HepG2 (cell line): ENCODE measurements at regions not wholly inside any gene's neighbourhood (a gene's known extent, or its start where the extent isn't known, plus 50 kb on each side); places are given as distances from the start of the nearest gene placed in this dataset.

Experiments
- ATAC-seq: fragments of 200-7000 bp; cut with Tn5 transposase; 3 replicates; pipeline ENCODE4 v1.9.1; 2020; ENCODE audit warnings: mild to moderate bottlenecking, moderate library complexity
- BruUV-seq: library from RNA; stranded (reverse); fragments of 400-500 nt; replicated peaks from 2 replicates; lab custom pipeline; 2021; lab: Mats Ljungman, UMichigan
- CTCF ChIA-PET: fragments of 300-600 bp; formaldehyde crosslinking; extraction: SDS; loops from one replicate; lab custom pipeline; 2021; ENCODE audit warnings: low total read pairs, inconsistent platforms, low intra/inter-chr PET ratio; lab: Yijun Ruan, JAX
- POLR2A ChIA-PET: fragments of 350-600 bp; sonication (Branson Sonifier 250); formaldehyde crosslinking; loops from one replicate; lab custom pipeline; 2020; ENCODE audit warnings: antibody characterized with exemption, inconsistent platforms; lab: Yijun Ruan, JAX
- DNase-seq: peaks from one replicate; pipeline ENCODE4 v3.0.0-alpha.2; 2015; ENCODE audit warnings: low spot score
- FAIRE-seq: peaks from 3 replicates; lab custom pipeline; 2011; peaks lifted over from hg19 to GRCh38; lab: Jason Lieb, UNC
- H2AFZ ChIP-seq: one replicate; pipeline ENCODE4 v1.6.1; 2011; ENCODE audit warnings: low read length, inconsistent platforms
- H3K27ac ChIP-seq: fragments of 300-600 bp; 3 replicates; pipeline ENCODE4 v1.8.0; 2011; ENCODE audit warnings: mixed run types, mild to moderate bottlenecking, mixed read lengths, low read length, inconsistent platforms; ENCODE audit not compliant: insufficient read depth; ENCODE audit errors: extremely low read length
- H3K27me3 ChIP-seq, 2 experiments: fragments of 200-600 bp in 1 of 2; 2 replicates in 1 of 2; 3 replicates in 1 of 2; pipeline versions ENCODE4 v1.6.0 to v1.8.0; 2011; ENCODE audit warnings: low read length in 2 of 2, mild to moderate bottlenecking in 2 of 2, moderate library complexity in 2 of 2, inconsistent platforms in 1 of 2; ENCODE audit not compliant: insufficient read depth in 2 of 2, control insufficient read depth in 1 of 2
- H3K36me3 ChIP-seq, 2 experiments: fragments of 200-600 bp in 1 of 2; replicated peaks in 1 of 2; 2 replicates in 1 of 2; 3 replicates in 1 of 2; pipeline versions ENCODE4 v1.5.1 to v1.8.0; 2011; ENCODE audit warnings: low read length in 2 of 2, inconsistent platforms in 1 of 2; ENCODE audit not compliant: insufficient read depth in 2 of 2, control insufficient read depth in 1 of 2
- H3K4me1 ChIP-seq: 2 replicates; pipeline ENCODE4 v1.5.1; 2012; ENCODE audit warnings: low read length, inconsistent platforms; ENCODE audit not compliant: insufficient read depth
- H3K4me2 ChIP-seq: 2 replicates; pipeline ENCODE4 v1.6.0; 2011; ENCODE audit warnings: low read depth, low read length, inconsistent platforms
- H3K4me3 ChIP-seq, 3 experiments: fragments of 200-600 bp in 1 of 3; sonication (generic), shearing (Covaris generic) in 1 of 3; replicated peaks in 1 of 3; 2 replicates each; pipeline ENCODE4 v1.5.1; 2011 to 2016; ENCODE audit warnings: low read length in 3 of 3, inconsistent platforms in 2 of 3, low read depth in 2 of 3, mild to moderate bottlenecking in 2 of 3, control low read depth in 1 of 3, mixed read lengths in 1 of 3; ENCODE audit not compliant: insufficient read depth in 1 of 3
- H3K79me2 ChIP-seq: one replicate; pipeline ENCODE4 v1.6.1; 2011; ENCODE audit warnings: low read length, inconsistent platforms; ENCODE audit not compliant: insufficient read depth
- H3K9ac ChIP-seq: 2 replicates; pipeline ENCODE4 v1.6.0; 2011; ENCODE audit warnings: mild to moderate bottlenecking, low read depth, low read length, inconsistent platforms; ENCODE audit not compliant: insufficient read depth
- H3K9me3 ChIP-seq: 2 replicates; pipeline ENCODE4 v1.5.1; 2012; ENCODE audit warnings: mild to moderate bottlenecking, low read length
- H4K20me1 ChIP-seq: 2 replicates; pipeline ENCODE4 v1.6.0; 2011; ENCODE audit warnings: inconsistent platforms, mild to moderate bottlenecking, low read length, moderate library complexity; ENCODE audit not compliant: insufficient read depth
- HNRNPH1 ChIP-seq: fragments of 200-400 bp; formaldehyde crosslinking; optimal IDR thresholded peaks from 2 replicates; pipeline ENCODE3; 2017; ENCODE audit warnings: mild to moderate bottlenecking, low read depth, low read length
- HNRNPK ChIP-seq: fragments of 200-400 bp; formaldehyde crosslinking; IDR thresholded peaks from 2 replicates; pipeline ENCODE4 v1.6.1; 2018; ENCODE audit warnings: low read length, low read depth, moderate library complexity, mild to moderate bottlenecking; ENCODE audit not compliant: poor library complexity, severe bottlenecking
- MED13 ChIP-seq: sonication (generic); formaldehyde crosslinking; IDR thresholded peaks from 2 replicates; pipeline ENCODE4 v1.5.0; 2020; ENCODE audit warnings: missing genetic modification reagents
- NFE2 ChIP-seq: sonication (generic); formaldehyde crosslinking; IDR thresholded peaks from 2 replicates; pipeline ENCODE4 v1.4.0; 2020; ENCODE audit warnings: missing genetic modification reagents
- NFYB ChIP-seq: sonication (generic); formaldehyde crosslinking; IDR thresholded peaks from 2 replicates; pipeline ENCODE4 v1.4.0; 2020; ENCODE audit warnings: missing genetic modification reagents
- ZC3H13 ChIP-seq: sonication (generic); formaldehyde crosslinking; IDR thresholded peaks from 2 replicates; pipeline ENCODE4 v1.8.1; 2023; ENCODE audit warnings: mild to moderate bottlenecking, missing genetic modification reagents, moderate library complexity
- ZKSCAN1 ChIP-seq: fragments of 150-350 bp; IDR thresholded peaks from 2 replicates; pipeline ENCODE4 v1.6.1; 2014; ENCODE audit warnings: low read length
- ZNF446 ChIP-seq: sonication (generic); formaldehyde crosslinking; IDR thresholded peaks from 2 replicates; pipeline ENCODE4 v1.5.0; 2020; ENCODE audit warnings: mild to moderate bottlenecking, missing genetic modification reagents
- ZNF768 ChIP-seq: sonication (generic); formaldehyde crosslinking; IDR thresholded peaks from 2 replicates; pipeline ENCODE4 v1.4.0; 2020; ENCODE audit warnings: missing genetic modification reagents
- ZNF788 ChIP-seq: sonication (generic); formaldehyde crosslinking; IDR thresholded peaks from 2 replicates; pipeline ENCODE4 v1.5.0; 2020; ENCODE audit warnings: mild to moderate bottlenecking, missing genetic modification reagents, borderline replicate concordance
- WGBS: methylation state at CpG from one replicate; pipeline ENCODE4 v1.1.6; 2017; ENCODE audit warnings: low lambda C conversion rate; 5-methylcytosine and 5-hydroxymethylcytosine counted together
- in situ Hi-C: cut with HindIII; loops from 2 replicates; pipeline ENCODE4 v1.10.0; 2017; ENCODE audit warnings: low pct_unique_long_range_greater_than_20kb; ENCODE audit not compliant: extremely low pct_ligation_motif_present
- intact Hi-C: fragments of 100-400 bp; cut with micrococcal nuclease; formaldehyde crosslinking; loops from one replicate; pipeline ENCODE4 v1.10.0; 2022; ENCODE audit not compliant: unreplicated experiment
- TF ChIP-seq, protein P1 (sequence below): IDR thresholded peaks from 2 replicates; pipeline ENCODE4 v1.6.1; 2016; ENCODE audit warnings: control low read depth
- TF ChIP-seq, protein P2 (sequence below): sonication (generic); formaldehyde crosslinking; IDR thresholded peaks from 2 replicates; pipeline ENCODE4 v1.5.0; 2020; ENCODE audit warnings: mild to moderate bottlenecking, missing genetic modification reagents, borderline replicate concordance
- TF ChIP-seq, protein P3 (sequence below), 2 experiments: sonication (generic) in 1 of 2; formaldehyde crosslinking in 1 of 2; IDR thresholded peaks; 2 replicates each; pipeline versions ENCODE4 v1.5.1 to v1.6.1; 2011 to 2020; ENCODE audit warnings: borderline replicate concordance in 1 of 2, low read depth in 1 of 2, low read length in 1 of 2, mild to moderate bottlenecking in 1 of 2, missing genetic modification reagents in 1 of 2, moderate library complexity in 1 of 2
- TF ChIP-seq, protein P4 (sequence below): sonication (generic); formaldehyde crosslinking; IDR thresholded peaks from 2 replicates; pipeline ENCODE4 v1.4.0; 2020; ENCODE audit warnings: missing genetic modification reagents, borderline replicate concordance
- TF ChIP-seq, protein P5 (sequence below): IDR thresholded peaks from 2 replicates; pipeline ENCODE4 v1.6.1; 2016; ENCODE audit warnings: low read depth, borderline replicate concordance

DNA sequence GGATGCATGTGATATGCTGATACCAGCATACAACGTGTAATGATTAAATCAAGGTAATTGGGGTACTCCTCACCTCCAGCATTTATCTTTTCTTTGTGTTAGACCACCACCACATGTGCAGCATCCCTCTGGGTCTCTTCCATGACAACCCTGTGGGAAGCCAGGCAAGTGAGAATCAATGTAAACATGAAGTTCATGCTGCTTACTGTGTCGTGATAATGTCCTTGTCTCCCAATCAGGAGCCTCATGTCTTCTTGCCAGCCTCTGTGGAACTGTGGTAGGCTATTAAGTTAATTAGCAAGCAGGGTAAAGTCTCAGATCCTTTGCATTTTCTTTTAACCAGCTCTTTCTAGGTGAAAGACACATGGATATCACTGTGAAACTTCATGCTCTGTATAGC is 126.7 kb downstream of the TES start:
- CTCF ChIA-PET = no interaction called here
- TF ChIP-seq MED13 (no peak), ZC3H13 (CRISPR knock-in tag) (no peak), HNRNPK (no peak), HNRNPH1 (no peak), ZNF446 (CRISPR knock-in tag) (no peak), ZNF768 (no peak), ZKSCAN1 (no peak), NFE2 (no peak), ZNF788 (no peak), NFYB (CRISPR knock-in tag) (no peak)
- TF ChIP-seq, protein P1, sequence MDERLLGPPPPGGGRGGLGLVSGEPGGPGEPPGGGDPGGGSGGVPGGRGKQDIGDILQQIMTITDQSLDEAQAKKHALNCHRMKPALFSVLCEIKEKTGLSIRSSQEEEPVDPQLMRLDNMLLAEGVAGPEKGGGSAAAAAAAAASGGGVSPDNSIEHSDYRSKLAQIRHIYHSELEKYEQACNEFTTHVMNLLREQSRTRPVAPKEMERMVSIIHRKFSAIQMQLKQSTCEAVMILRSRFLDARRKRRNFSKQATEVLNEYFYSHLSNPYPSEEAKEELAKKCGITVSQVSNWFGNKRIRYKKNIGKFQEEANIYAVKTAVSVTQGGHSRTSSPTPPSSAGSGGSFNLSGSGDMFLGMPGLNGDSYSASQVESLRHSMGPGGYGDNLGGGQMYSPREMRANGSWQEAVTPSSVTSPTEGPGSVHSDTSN (CRISPR knock-in tag) = no peak
- TF ChIP-seq, protein P2, sequence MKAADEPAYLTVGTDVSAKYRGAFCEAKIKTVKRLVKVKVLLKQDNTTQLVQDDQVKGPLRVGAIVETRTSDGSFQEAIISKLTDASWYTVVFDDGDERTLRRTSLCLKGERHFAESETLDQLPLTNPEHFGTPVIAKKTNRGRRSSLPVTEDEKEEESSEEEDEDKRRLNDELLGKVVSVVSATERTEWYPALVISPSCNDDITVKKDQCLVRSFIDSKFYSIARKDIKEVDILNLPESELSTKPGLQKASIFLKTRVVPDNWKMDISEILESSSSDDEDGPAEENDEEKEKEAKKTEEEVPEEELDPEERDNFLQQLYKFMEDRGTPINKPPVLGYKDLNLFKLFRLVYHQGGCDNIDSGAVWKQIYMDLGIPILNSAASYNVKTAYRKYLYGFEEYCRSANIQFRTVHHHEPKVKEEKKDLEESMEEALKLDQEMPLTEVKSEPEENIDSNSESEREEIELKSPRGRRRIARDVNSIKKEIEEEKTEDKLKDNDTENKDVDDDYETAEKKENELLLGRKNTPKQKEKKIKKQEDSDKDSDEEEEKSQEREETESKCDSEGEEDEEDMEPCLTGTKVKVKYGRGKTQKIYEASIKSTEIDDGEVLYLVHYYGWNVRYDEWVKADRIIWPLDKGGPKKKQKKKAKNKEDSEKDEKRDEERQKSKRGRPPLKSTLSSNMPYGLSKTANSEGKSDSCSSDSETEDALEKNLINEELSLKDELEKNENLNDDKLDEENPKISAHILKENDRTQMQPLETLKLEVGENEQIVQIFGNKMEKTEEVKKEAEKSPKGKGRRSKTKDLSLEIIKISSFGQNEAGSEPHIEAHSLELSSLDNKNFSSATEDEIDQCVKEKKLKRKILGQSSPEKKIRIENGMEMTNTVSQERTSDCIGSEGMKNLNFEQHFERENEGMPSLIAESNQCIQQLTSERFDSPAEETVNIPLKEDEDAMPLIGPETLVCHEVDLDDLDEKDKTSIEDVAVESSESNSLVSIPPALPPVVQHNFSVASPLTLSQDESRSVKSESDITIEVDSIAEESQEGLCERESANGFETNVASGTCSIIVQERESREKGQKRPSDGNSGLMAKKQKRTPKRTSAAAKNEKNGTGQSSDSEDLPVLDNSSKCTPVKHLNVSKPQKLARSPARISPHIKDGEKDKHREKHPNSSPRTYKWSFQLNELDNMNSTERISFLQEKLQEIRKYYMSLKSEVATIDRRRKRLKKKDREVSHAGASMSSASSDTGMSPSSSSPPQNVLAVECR (CRISPR knock-in tag) = no peak
- TF ChIP-seq, protein P3, sequence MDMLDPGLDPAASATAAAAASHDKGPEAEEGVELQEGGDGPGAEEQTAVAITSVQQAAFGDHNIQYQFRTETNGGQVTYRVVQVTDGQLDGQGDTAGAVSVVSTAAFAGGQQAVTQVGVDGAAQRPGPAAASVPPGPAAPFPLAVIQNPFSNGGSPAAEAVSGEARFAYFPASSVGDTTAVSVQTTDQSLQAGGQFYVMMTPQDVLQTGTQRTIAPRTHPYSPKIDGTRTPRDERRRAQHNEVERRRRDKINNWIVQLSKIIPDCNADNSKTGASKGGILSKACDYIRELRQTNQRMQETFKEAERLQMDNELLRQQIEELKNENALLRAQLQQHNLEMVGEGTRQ (IDR thresholded peaks at IDR 0.05; ENCODE audit: low read depth, low read length) = no peak
- TF ChIP-seq, protein P3 (CRISPR knock-in tag; IDR thresholded peaks at IDR 0.05; ENCODE audit: borderline replicate concordance) = no peak
- TF ChIP-seq, protein P4, sequence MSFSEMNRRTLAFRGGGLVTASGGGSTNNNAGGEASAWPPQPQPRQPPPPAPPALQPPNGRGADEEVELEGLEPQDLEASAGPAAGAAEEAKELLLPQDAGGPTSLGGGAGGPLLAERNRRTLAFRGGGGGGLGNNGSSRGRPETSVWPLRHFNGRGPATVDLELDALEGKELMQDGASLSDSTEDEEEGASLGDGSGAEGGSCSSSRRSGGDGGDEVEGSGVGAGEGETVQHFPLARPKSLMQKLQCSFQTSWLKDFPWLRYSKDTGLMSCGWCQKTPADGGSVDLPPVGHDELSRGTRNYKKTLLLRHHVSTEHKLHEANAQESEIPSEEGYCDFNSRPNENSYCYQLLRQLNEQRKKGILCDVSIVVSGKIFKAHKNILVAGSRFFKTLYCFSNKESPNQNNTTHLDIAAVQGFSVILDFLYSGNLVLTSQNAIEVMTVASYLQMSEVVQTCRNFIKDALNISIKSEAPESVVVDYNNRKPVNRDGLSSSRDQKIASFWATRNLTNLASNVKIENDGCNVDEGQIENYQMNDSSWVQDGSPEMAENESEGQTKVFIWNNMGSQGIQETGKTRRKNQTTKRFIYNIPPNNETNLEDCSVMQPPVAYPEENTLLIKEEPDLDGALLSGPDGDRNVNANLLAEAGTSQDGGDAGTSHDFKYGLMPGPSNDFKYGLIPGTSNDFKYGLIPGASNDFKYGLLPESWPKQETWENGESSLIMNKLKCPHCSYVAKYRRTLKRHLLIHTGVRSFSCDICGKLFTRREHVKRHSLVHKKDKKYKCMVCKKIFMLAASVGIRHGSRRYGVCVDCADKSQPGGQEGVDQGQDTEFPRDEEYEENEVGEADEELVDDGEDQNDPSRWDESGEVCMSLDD (CRISPR knock-in tag) = no peak
- TF ChIP-seq, protein P5, sequence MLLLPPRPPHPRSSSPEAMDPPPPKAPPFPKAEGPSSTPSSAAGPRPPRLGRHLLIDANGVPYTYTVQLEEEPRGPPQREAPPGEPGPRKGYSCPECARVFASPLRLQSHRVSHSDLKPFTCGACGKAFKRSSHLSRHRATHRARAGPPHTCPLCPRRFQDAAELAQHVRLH = no peak

More for the DNA sequence above, 126.7 kb downstream of the TES start:
- peaks cover 11% of the 10 kb centered on the region; the same call in 1 of the 2 replicates for H3K4me1 ChIP-seq
- no peaks in the 10 kb centered on the region for H3K27me3 ChIP-seq
- POLR2A ChIA-PET = no interaction called here
- H3K9me3 ChIP-seq = no peaks in the 10 kb centered on the region
- H3K9ac ChIP-seq = no peak overlapping the region
- H3K27ac ChIP-seq = no peak overlapping the region
- no peaks in the 10 kb centered on the region for H3K79me2 ChIP-seq
- no TSS peak for BruUV-seq
- FAIRE-seq = no peak
- H3K36me3 ChIP-seq = no peaks in the 10 kb centered on the region
- in situ Hi-C loops (no loop called here), intact Hi-C loops (no loop called here)
- no peak for DNase-seq
- no peak overlapping the region for H2AFZ ChIP-seq
- no peak overlapping the region for H3K4me3 ChIP-seq
- no peak for ATAC-seq
- 0% methylated on average over 2 of the region's 2 CpGs for WGBS
- H3K4me2 ChIP-seq = no peak overlapping the region
- no peaks in the 10 kb centered on the region for H4K20me1 ChIP-seq
